ENCODE measurements at regions not wholly inside any gene's neighbourhood (a gene's known extent, or its start where the extent isn't known, plus 50 kb on each side); places are given as distances from the start of the nearest gene placed in this dataset.

GRCh38 chr5:93055561-93055960, 525.5 kb downstream of the NR2F1-AS1 start:
- TF ChIP-seq, protein P1, sequence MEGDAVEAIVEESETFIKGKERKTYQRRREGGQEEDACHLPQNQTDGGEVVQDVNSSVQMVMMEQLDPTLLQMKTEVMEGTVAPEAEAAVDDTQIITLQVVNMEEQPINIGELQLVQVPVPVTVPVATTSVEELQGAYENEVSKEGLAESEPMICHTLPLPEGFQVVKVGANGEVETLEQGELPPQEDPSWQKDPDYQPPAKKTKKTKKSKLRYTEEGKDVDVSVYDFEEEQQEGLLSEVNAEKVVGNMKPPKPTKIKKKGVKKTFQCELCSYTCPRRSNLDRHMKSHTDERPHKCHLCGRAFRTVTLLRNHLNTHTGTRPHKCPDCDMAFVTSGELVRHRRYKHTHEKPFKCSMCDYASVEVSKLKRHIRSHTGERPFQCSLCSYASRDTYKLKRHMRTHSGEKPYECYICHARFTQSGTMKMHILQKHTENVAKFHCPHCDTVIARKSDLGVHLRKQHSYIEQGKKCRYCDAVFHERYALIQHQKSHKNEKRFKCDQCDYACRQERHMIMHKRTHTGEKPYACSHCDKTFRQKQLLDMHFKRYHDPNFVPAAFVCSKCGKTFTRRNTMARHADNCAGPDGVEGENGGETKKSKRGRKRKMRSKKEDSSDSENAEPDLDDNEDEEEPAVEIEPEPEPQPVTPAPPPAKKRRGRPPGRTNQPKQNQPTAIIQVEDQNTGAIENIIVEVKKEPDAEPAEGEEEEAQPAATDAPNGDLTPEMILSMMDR (conservative IDR thresholded peaks at IDR 0.05 in 1 of 2, IDR thresholded peaks at IDR 0.05 in 1 of 2; ENCODE audit: extremely low read depth in 1 of 2, insufficient read depth in 1 of 2, low read depth in 1 of 2, low read length in 2 of 2) = no peak
- TF ChIP-seq EZH2 (IDR thresholded peaks at IDR 0.05; ENCODE audit: borderline replicate concordance, low read length) = no peak
